GM19372 (cell line): ENCODE measurements at regions not wholly inside any gene's neighbourhood (a gene's known extent, or its start where the extent isn't known, plus 50 kb on each side); places are given as distances from the start of the nearest gene placed in this dataset.
A peak's percentile ranks its signal among the peaks of the same experiment; 100 is the strongest.
"Not testable (repeated sequence)": the region's sequence is repeated elsewhere in the genome, so short reads cannot be mapped to it uniquely, and the experiment has no call there.

Experiments used
- ATAC-seq: cut with Tn5 transposase; IDR thresholded peaks from one replicate; pipeline ENCODE4 v1.9.1; 2021; ENCODE audit warnings: mild to moderate bottlenecking, low read depth, moderate library complexity; ENCODE audit not compliant: unreplicated experiment

- ATAC-seq, result no peak
Observed at GRCh38 chr4:86472377-86473019, 112.6 kb upstream of the MAPK10 start.

DNA sequence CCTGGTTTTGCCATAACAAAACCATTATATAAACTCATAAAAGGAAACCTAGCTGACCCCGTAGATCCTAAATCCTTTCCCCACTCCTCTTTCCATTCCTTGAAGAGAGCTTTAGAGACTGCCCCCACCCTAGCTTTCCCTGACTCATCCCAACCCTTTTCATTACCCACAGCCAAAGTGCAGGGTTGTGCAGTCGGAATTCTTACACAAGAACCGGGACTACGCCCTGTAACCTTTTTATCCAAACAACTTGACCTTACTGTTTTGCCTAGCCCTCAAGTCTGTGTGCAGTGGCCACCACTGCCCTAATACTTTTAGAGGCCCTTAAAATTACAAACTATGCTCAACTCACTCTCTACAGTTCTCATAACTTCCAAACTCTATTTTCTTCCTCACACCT, 116.0 kb upstream of the PTPN13 start:
- not testable (repeated sequence) for ATAC-seq

GRCh38 chr4:86481440-86481839, 112.7 kb upstream of the PTPN13 start:
- no peak for ATAC-seq

GRCh38 chr4:86482306-86483172, 111.6 kb upstream of the PTPN13 start:
- ATAC-seq, result no peak

- ATAC-seq, result no peak
Observed at GRCh38 chr4:86483173-86483490, 111.0 kb upstream of the PTPN13 start.

DNA sequence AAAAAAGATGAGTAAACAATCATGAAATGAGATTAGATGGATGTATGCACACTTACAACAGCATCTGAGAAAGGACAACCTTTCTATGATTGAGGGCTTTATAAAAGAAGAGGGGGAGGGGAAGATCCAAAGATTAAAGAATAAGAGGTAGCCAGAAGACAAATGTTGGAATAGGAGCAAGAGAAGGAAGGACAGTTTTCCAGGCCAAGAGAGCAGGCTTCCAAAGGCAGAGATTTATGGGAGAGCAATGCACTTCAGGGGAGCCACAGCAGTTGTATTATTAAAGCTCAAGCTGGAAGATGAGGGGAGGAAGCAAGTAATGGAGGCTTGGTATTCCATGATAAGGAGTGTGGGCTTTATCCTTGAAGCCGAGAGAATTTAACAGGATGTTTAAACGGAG, 110.3 kb upstream of the PTPN13 start:
- ATAC-seq, result no peak

- ATAC-seq, result no peak
Observed at GRCh38 chr4:86484241-86484640, 109.9 kb upstream of the PTPN13 start.

- ATAC-seq, result no peak
Observed at GRCh38 chr4:86487738-86488348, 106.3 kb upstream of the PTPN13 start.

DNA sequence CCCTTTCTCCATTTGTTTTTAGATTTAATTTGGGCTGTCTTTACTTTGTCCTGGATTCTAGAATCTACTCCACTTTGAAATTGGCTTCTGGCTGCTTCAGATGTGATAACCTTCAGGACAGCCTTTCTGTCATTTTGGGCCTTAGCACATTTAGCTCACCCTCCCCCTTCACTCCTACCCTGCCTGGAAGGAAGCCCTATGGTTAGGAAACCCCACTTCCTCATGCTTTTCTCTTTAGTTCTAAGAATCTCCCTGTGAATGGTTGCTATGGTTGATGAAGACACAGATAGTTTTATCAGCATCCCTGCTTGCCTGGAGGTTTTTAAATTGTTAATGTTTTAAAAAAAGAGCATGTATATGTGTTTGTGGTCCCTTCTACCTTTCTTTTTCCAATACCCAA, 100.7 kb upstream of the PTPN13 start:
- ATAC-seq, result no peak

- ATAC-seq, result no peak
Observed at GRCh38 chr4:86496094-86497080, 97.7 kb upstream of the PTPN13 start.

- no peak for ATAC-seq
Observed at GRCh38 chr4:86497131-86497530, 97.0 kb upstream of the PTPN13 start.

DNA sequence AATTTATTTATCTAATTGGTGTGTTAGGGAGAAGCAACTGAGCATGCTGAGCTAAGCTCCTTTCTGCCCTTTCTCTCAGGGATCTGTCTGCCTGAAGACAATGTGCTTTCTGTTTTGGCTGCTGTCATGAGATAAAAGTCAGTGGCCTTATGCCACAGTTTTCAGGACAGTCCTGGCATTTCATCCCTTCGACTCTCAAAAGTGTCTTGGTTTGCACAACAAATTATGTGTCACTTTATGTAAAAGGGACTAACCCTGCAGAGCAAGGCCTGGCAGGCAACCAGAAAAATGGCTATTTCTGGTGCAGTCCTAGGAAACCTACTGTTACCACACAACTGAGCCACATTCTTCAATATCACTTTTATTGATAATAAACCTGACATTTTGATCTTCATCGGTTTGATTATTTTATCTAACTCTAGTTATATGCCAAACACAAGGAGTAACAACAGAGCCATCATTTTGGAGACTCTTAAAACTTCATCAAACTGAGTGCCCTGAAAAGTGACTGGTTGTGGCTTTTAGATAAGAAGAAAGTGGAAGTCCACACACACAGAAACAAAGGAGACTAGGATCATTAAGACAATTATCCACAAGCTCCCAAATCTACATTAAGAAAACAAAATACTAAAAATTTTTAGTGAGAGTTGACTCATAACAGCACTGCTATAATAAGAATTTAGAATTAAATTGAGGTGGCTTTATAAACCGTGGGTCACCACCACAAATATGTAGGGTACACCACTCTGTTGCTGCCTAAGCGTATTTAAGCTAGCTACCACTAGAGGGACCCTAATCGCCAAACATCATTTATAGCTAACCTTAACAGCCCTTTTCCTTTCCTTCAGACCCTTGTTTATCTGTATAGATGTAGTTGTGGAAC, 95.9 kb upstream of the PTPN13 start:
- peak; percentile 84 for ATAC-seq

GRCh38 chr4:86498863-86499166, 95.3 kb upstream of the PTPN13 start:
- ATAC-seq, result no peak

GRCh38 chr4:86500527-86500926, 93.6 kb upstream of the PTPN13 start:
- ATAC-seq, result no peak

DNA sequence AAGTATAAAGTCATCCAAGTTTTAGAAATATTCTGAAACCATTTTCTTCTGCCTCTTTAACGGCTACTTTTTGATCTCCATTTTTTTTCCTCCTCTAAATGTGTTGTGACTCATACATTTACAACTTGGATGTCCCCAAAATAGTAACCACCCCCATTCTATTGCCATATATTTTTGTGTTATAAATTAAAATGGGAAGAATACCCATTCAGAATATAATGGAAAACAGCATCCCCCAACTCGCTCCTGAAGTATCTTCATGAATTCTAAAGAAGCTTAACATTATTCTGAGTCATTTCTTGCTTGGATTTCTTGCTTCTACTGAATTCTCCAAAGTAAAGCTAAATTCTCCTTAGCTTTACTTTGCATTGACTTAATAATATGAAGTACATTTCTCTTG, 92.0 kb upstream of the PTPN13 start:
- ATAC-seq, result no peak

GRCh38 chr4:86506591-86506990, 87.5 kb upstream of the PTPN13 start:
- ATAC-seq, result no peak

DNA sequence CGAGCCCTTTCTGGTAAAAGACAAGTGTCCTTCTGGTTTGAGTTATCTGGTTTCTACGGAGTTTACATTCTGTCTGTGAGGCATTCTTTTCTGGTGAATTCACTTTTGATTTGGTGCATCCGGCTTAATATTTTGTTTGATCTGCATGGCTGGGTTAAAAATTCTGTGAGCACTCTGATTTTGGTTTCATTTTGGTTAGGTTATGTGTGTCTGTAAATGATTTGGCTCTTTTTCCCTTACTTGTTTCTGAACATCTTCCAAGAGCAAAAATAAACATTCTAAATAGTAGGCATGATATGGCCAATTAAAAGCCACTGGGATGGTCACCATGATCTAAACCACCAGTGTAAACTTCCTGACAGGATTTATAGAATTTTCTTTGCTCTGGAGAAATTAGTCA, 85.7 kb upstream of the PTPN13 start:
- no peak for ATAC-seq

GRCh38 chr4:86511590-86511989, 82.5 kb upstream of the PTPN13 start:
- no peak for ATAC-seq

DNA sequence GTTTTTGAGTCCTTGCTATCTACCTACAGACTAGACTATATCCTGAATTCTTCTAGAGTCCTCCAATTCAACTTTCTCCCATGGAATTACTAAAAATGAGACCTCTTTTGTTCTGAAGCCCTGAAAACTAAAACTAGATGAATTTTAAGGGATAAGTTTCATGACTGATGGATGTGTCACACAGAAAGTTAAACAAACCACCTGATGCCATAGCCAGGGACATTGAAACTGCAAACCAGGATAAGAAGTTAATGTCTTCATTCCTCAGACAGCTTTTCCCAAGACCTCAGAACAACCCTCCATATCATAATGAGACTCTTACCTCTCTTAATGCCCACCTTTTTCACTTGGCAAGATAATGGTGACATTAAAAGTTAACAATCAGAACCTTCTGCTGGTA, 81.5 kb upstream of the PTPN13 start:
- no peak for ATAC-seq

- ATAC-seq, result not testable (repeated sequence)
Observed at GRCh38 chr4:86515963-86516362, 78.2 kb upstream of the PTPN13 start.
